PFSK-1 (cell line): ENCODE measurements at regions not wholly inside any gene's neighbourhood (a gene's known extent, or its start where the extent isn't known, plus 50 kb on each side); places are given as distances from the start of the nearest gene placed in this dataset.

ENCODE experiments used
- FOXP2 ChIP-seq: optimal IDR thresholded peaks from 2 replicates; pipeline ENCODE3; 2011; ENCODE audit warnings: borderline replicate concordance, control low read depth, inconsistent platforms; ENCODE audit not compliant: insufficient read depth; ENCODE audit errors: extremely low read length, extremely low read depth
- POLR2AphosphoS5 ChIP-seq: IDR thresholded peaks from 2 replicates; pipeline ENCODE4 v1.6.1; 2012; ENCODE audit warnings: low read depth, mild to moderate bottlenecking, control low read depth, low read length, moderate library complexity
- SIN3A ChIP-seq: IDR thresholded peaks from 2 replicates; pipeline ENCODE4 v1.6.1; 2012; ENCODE audit warnings: mild to moderate bottlenecking, low read length, moderate library complexity, borderline replicate concordance; ENCODE audit not compliant: insufficient read depth
- TAF1 ChIP-seq: IDR thresholded peaks from 2 replicates; pipeline ENCODE4 v1.6.1; 2012; ENCODE audit warnings: low read length, control low read depth, borderline replicate concordance; ENCODE audit not compliant: insufficient read depth
- TF ChIP-seq, protein P1 (sequence below), 2 experiments: IDR thresholded peaks; 2 replicates each; pipeline versions ENCODE4 v1.6.1 to v1.8.0; 2011 to 2012; ENCODE audit warnings: low read depth in 2 of 2, low read length in 2 of 2, control low read depth in 1 of 2, inconsistent platforms in 1 of 2, mild to moderate bottlenecking in 1 of 2, moderate library complexity in 1 of 2; ENCODE audit not compliant: insufficient read depth in 1 of 2

DNA sequence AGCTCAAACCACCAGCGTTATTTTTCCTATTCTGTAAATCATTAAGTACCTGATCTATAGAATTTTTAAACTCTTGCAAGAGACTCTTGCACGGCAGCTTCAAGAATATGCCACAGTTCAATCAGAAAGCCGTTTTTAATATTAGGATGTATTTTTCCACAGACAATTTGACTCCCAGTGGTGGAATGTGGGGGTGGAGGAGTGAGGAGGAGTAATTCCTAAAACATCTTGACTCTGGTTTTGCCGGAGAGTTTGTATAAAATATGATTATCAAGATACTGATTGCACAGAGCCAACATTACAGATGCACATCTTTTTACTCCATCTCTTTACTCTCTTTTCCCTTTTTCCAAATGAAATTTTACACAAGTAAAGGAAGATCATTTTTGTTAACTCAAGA is 288.3 kb downstream of the ENC1 start:
- TF ChIP-seq POLR2AphosphoS5 (no peak), TAF1 (no peak), SIN3A (no peak), FOXP2 (no peak)
- TF ChIP-seq, protein P1, sequence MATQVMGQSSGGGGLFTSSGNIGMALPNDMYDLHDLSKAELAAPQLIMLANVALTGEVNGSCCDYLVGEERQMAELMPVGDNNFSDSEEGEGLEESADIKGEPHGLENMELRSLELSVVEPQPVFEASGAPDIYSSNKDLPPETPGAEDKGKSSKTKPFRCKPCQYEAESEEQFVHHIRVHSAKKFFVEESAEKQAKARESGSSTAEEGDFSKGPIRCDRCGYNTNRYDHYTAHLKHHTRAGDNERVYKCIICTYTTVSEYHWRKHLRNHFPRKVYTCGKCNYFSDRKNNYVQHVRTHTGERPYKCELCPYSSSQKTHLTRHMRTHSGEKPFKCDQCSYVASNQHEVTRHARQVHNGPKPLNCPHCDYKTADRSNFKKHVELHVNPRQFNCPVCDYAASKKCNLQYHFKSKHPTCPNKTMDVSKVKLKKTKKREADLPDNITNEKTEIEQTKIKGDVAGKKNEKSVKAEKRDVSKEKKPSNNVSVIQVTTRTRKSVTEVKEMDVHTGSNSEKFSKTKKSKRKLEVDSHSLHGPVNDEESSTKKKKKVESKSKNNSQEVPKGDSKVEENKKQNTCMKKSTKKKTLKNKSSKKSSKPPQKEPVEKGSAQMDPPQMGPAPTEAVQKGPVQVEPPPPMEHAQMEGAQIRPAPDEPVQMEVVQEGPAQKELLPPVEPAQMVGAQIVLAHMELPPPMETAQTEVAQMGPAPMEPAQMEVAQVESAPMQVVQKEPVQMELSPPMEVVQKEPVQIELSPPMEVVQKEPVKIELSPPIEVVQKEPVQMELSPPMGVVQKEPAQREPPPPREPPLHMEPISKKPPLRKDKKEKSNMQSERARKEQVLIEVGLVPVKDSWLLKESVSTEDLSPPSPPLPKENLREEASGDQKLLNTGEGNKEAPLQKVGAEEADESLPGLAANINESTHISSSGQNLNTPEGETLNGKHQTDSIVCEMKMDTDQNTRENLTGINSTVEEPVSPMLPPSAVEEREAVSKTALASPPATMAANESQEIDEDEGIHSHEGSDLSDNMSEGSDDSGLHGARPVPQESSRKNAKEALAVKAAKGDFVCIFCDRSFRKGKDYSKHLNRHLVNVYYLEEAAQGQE (IDR thresholded peaks at IDR 0.05; ENCODE audit: insufficient read depth in 1 of 2, low read depth in 2 of 2, low read length in 2 of 2) = no peak

DNA sequence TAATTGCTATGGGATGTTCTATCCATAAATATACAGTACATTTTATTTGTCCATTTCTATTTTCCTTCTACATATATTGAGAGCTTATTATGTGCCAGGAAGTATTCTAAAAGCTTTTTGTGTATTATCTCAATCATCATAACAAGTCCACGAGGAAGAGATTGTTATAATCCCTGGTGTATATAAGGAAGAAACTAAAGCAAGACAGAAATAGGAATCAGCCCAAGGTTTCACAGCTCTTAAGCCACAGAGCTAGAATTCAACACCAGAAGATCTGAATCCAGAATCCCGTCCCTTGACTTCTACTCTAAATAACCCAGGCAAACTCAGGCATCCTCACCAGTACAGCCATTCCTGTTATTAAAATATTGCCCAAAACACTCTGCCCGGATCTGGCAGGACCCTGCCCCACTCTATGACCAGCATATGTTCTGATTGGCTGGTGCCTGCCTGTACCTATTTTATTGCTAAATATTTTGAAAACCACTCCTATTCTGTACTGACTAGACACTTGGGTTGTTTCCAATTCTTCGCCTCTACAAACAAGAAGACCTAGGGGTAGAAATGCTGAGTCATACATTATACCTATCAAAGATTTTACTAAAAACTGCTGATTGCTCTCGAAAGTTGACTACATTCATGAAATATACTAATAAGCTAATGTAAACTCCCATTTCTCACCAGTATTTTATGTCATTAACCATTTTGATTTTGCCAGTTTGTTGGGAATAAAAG is 297.4 kb downstream of the ENC1 start:
- TF ChIP-seq, protein P1 (IDR thresholded peaks at IDR 0.05; ENCODE audit: insufficient read depth in 1 of 2, low read depth in 2 of 2, low read length in 2 of 2) = no peak
- TF ChIP-seq TAF1 = no peak

DNA sequence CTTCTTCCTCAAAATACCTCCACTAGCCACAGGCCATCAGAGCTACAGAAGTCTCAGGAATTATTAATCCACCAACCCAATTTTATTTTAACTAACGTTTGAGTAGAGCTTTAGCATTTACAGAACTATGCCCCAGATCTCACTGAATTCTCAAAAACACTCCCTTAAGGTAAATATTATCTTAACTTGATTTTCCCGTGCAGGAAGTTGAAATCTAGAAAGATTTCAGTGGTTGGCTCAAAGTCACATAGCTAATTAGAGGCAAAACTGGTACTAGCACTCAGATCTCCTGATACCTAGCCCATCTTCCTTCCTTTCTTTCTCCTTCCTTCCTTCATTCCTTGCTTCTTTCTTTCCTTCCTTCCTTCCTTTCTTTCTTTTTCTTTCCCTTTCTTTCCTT is 298.3 kb downstream of the ENC1 start:
- TF ChIP-seq FOXP2 (no peak), POLR2AphosphoS5 (no peak), TAF1 (no peak), SIN3A (no peak)
- TF ChIP-seq, protein P1 (IDR thresholded peaks at IDR 0.05; ENCODE audit: insufficient read depth in 1 of 2, low read depth in 2 of 2, low read length in 2 of 2) = no peak

DNA sequence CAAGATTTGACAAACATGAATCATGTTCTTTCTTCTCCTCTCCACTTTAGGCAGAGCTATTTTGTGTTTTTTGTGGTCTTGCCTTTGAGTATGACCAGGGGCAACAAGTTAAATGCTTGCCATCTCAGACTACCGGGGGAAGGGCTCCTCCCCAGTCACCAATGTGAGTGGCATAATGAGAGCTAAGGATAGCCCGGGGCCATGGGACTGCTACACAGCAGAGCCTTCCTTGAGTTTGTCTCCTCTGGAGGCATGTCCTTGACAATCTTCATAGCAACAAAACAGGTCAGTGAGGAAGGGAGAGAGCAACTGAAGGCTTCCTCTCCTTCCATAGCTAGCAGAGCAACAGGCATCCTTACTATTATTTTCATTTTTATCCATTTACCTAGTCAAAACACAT is 299.3 kb downstream of the ENC1 start:
- TF ChIP-seq TAF1 (no peak), SIN3A (no peak), FOXP2 (no peak), POLR2AphosphoS5 (no peak)
- TF ChIP-seq, protein P1 (IDR thresholded peaks at IDR 0.05; ENCODE audit: insufficient read depth in 1 of 2, low read depth in 2 of 2, low read length in 2 of 2) = no peak

DNA sequence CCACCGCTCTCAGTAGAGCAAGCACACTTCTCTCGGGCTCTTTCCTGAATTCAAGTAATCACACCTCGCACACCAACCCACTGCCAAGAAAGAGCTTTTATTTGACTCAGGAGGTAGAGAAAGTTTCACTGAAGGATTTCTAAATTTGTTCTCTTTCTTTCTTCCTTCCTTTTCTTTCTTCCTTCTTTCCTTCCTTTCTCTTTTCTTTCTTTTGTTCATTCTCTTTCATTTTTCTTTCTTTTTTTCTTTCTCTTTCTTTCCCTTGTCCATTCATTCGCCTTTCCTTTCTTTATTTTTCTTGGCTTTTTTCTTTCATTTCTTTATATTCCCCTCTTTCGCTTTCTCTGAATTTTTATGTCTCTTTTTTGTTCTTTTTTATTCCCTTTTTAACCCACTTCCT is 300.1 kb downstream of the ENC1 start:
- TF ChIP-seq TAF1 = no peak
- TF ChIP-seq, protein P1 (IDR thresholded peaks at IDR 0.05; ENCODE audit: insufficient read depth in 1 of 2, low read depth in 2 of 2, low read length in 2 of 2) = no peak
- no peak for TF ChIP-seq FOXP2
- TF ChIP-seq SIN3A = no peak
- no peak for TF ChIP-seq POLR2AphosphoS5
